Mesendoderm (in vitro differentiated cells): ENCODE measurements at regions not wholly inside any gene's neighbourhood (a gene's known extent, or its start where the extent isn't known, plus 50 kb on each side); places are given as distances from the start of the nearest gene placed in this dataset.

Experiments used
- DNase-seq: peaks from one replicate; pipeline ENCODE4 v3.0.0; 2013
- H2AK5ac ChIP-seq: 2 replicates; pipeline ENCODE4 v1.6.1; 2013; ENCODE audit warnings: low read length, inconsistent platforms
- H2BK120ac ChIP-seq: 2 replicates; pipeline ENCODE4 v1.6.1; 2013; ENCODE audit warnings: low read depth, mild to moderate bottlenecking, low read length, moderate library complexity, mixed read lengths
- H2BK15ac ChIP-seq: replicated peaks from 2 replicates; pipeline ENCODE4 v1.6.1; 2013; ENCODE audit warnings: low read depth, mild to moderate bottlenecking, moderate library complexity
- H2BK5ac ChIP-seq: 2 replicates; pipeline ENCODE4 v1.6.1; 2013; ENCODE audit warnings: low read length, inconsistent platforms
- H3K18ac ChIP-seq: 2 replicates; pipeline ENCODE4 v1.6.1; 2013; ENCODE audit warnings: mild to moderate bottlenecking, low read length, mixed read lengths
- H3K23ac ChIP-seq: one replicate; pipeline ENCODE4 v1.6.1; 2013; ENCODE audit warnings: low read length
- H3K27ac ChIP-seq: 2 replicates; pipeline ENCODE4 v1.5.1; 2013; ENCODE audit warnings: low read depth, mild to moderate bottlenecking, inconsistent platforms, low read length, moderate library complexity
- H3K27me3 ChIP-seq: 2 replicates; pipeline ENCODE4 v1.6.1; 2013; ENCODE audit warnings: low read length, control low read depth, mild to moderate bottlenecking, inconsistent platforms; ENCODE audit not compliant: insufficient read depth, poor library complexity
- H3K36me3 ChIP-seq: 2 replicates; pipeline ENCODE4 v1.6.1; 2013; ENCODE audit warnings: low read length, inconsistent platforms; ENCODE audit not compliant: control insufficient read depth, insufficient read depth
- H3K4ac ChIP-seq: one replicate; pipeline ENCODE4 v1.6.1; 2013; ENCODE audit warnings: low read depth, mild to moderate bottlenecking, low read length, moderate library complexity
- H3K4me1 ChIP-seq: 2 replicates; pipeline ENCODE4 v1.6.1; 2013; ENCODE audit warnings: low read depth, low read length, inconsistent platforms; ENCODE audit not compliant: control insufficient read depth
- H3K4me2 ChIP-seq: 2 replicates; pipeline ENCODE4 v1.6.1; 2013; ENCODE audit warnings: low read length
- H3K4me3 ChIP-seq: 2 replicates; pipeline ENCODE4 v1.5.1; 2013; ENCODE audit warnings: mild to moderate bottlenecking, low read length
- H3K56ac ChIP-seq: one replicate; pipeline ENCODE4 v1.6.1; 2013; ENCODE audit warnings: low read length
- H3K79me1 ChIP-seq: 2 replicates; pipeline ENCODE4 v1.6.1; 2013; ENCODE audit warnings: low read length, inconsistent platforms
- H3K79me2 ChIP-seq: 2 replicates; pipeline ENCODE4 v1.6.1; 2013; ENCODE audit warnings: mild to moderate bottlenecking, low read length; ENCODE audit not compliant: control insufficient read depth, insufficient read depth
- H3K9ac ChIP-seq: 2 replicates; pipeline ENCODE4 v1.6.1; 2013; ENCODE audit warnings: low read length, inconsistent platforms
- H4K5ac ChIP-seq: one replicate; pipeline ENCODE4 v1.6.1; 2013; ENCODE audit warnings: low read length
- H4K8ac ChIP-seq: one replicate; pipeline ENCODE4 v1.6.1; 2013; ENCODE audit warnings: low read depth, mild to moderate bottlenecking, control low read depth, low read length, moderate library complexity
- WGBS: extraction: QIAGEN DNeasy Blood & Tissue Kit; methylation state at CpG from one replicate; pipeline ENCODE4 v1.1.7; 2013; ENCODE audit warnings: low lambda C conversion rate, missing lambda C conversion rate; ENCODE audit not compliant: insufficient coverage; ENCODE audit errors: extremely low coverage; 5-methylcytosine and 5-hydroxymethylcytosine counted together

- no peak overlapping the region for H3K9ac ChIP-seq
- no peaks in the 10 kb centered on the region for H3K27me3 ChIP-seq
- no peak overlapping the region for H3K23ac ChIP-seq
- H2BK5ac ChIP-seq, result no peak overlapping the region
- H3K56ac ChIP-seq, result no peak overlapping the region
- H2AK5ac ChIP-seq, result no peak overlapping the region
- H3K27ac ChIP-seq, result no peak overlapping the region
- no peaks in the 10 kb centered on the region for H3K36me3 ChIP-seq
- peaks cover 2% of the 10 kb centered on the region for H3K79me2 ChIP-seq
- no peak overlapping the region for H3K4me2 ChIP-seq
- H4K8ac ChIP-seq, result no peak overlapping the region
- no peak overlapping the region for H3K4me3 ChIP-seq
- H3K4me1 ChIP-seq, result no peaks in the 10 kb centered on the region
- DNase-seq, result no peak
- no peak overlapping the region for H2BK120ac ChIP-seq
- no peak overlapping the region for H4K5ac ChIP-seq
- H3K79me1 ChIP-seq, result peaks cover 3% of the 10 kb centered on the region
- 100% methylated on average over 2 of the region's 4 CpGs for WGBS
- H3K4ac ChIP-seq, result no peak overlapping the region
- no peak overlapping the region for H2BK15ac ChIP-seq
- H3K18ac ChIP-seq, result no peak overlapping the region
Observed at GRCh38 chr9:515665-516064, 301.0 kb downstream of the DOCK8 start.

GRCh38 chr9:517993-518392 lies 303.3 kb downstream of the DOCK8 start:
- Histone ChIP-seq H3K4ac (no peak overlapping the region), H4K5ac (no peak overlapping the region), H3K79me2 (no peaks in the 10 kb centered on the region), H4K8ac (no peak overlapping the region), H3K27ac (no peak overlapping the region), H3K27me3 (no peaks in the 10 kb centered on the region), H2BK120ac (no peak overlapping the region), H2AK5ac (no peak overlapping the region), H3K4me1 (no peaks in the 10 kb centered on the region), H3K56ac (no peak overlapping the region), H2BK15ac (no peak overlapping the region), H3K4me3 (no peak overlapping the region), H3K23ac (no peak overlapping the region), H3K79me1 (peaks cover 6% of the 10 kb centered on the region), H3K36me3 (no peaks in the 10 kb centered on the region), H3K9ac (no peak overlapping the region), H3K18ac (no peak overlapping the region), H2BK5ac (no peak overlapping the region), H3K4me2 (no peak overlapping the region)
- no CpG with 5 or more reads among the region's 4 CpGs for WGBS
- DNase-seq, result no peak

- peaks cover 6% of the 10 kb centered on the region for H3K79me1 ChIP-seq
- H3K56ac ChIP-seq, result no peak overlapping the region
- H3K9ac ChIP-seq, result no peak overlapping the region
- WGBS, result no CpG with 5 or more reads among the region's 5 CpGs
- H3K27ac ChIP-seq, result no peak overlapping the region
- H4K5ac ChIP-seq, result no peak overlapping the region
- H3K23ac ChIP-seq, result no peak overlapping the region
- H3K4me1 ChIP-seq, result no peaks in the 10 kb centered on the region
- no peak for DNase-seq
- no peak overlapping the region for H2AK5ac ChIP-seq
- H4K8ac ChIP-seq, result no peak overlapping the region
- H3K4me2 ChIP-seq, result no peak overlapping the region
- no peak overlapping the region for H3K4me3 ChIP-seq
- H2BK15ac ChIP-seq, result no peak overlapping the region
- no peaks in the 10 kb centered on the region for H3K27me3 ChIP-seq
- H3K4ac ChIP-seq, result no peak overlapping the region
- no peak overlapping the region for H3K18ac ChIP-seq
- no peaks in the 10 kb centered on the region for H3K79me2 ChIP-seq
- H3K36me3 ChIP-seq, result no peaks in the 10 kb centered on the region
- H2BK5ac ChIP-seq, result no peak overlapping the region
- H2BK120ac ChIP-seq, result no peak overlapping the region
Observed at GRCh38 chr9:518540-518939, 303.9 kb downstream of the DOCK8 start.

GRCh38 chr9:519579-519978 lies 304.9 kb downstream of the DOCK8 start:
- no peak overlapping the region for H2BK5ac ChIP-seq
- no peaks in the 10 kb centered on the region for H3K79me2 ChIP-seq
- H4K5ac ChIP-seq, result no peak overlapping the region
- H3K56ac ChIP-seq, result no peak overlapping the region
- no peak overlapping the region for H3K9ac ChIP-seq
- no peaks in the 10 kb centered on the region for H3K36me3 ChIP-seq
- DNase-seq, result no peak
- H3K4ac ChIP-seq, result no peak overlapping the region
- H4K8ac ChIP-seq, result no peak overlapping the region
- no peak overlapping the region for H3K4me2 ChIP-seq
- H2BK120ac ChIP-seq, result no peak overlapping the region
- H2AK5ac ChIP-seq, result no peak overlapping the region
- H3K27ac ChIP-seq, result no peak overlapping the region
- H3K27me3 ChIP-seq, result no peaks in the 10 kb centered on the region
- WGBS, result no CpG with 5 or more reads among the region's 3 CpGs
- H3K4me1 ChIP-seq, result no peaks in the 10 kb centered on the region
- no peak overlapping the region for H3K4me3 ChIP-seq
- H2BK15ac ChIP-seq, result no peak overlapping the region
- no peak overlapping the region for H3K23ac ChIP-seq
- peaks cover 6% of the 10 kb centered on the region for H3K79me1 ChIP-seq
- H3K18ac ChIP-seq, result no peak overlapping the region

DNA sequence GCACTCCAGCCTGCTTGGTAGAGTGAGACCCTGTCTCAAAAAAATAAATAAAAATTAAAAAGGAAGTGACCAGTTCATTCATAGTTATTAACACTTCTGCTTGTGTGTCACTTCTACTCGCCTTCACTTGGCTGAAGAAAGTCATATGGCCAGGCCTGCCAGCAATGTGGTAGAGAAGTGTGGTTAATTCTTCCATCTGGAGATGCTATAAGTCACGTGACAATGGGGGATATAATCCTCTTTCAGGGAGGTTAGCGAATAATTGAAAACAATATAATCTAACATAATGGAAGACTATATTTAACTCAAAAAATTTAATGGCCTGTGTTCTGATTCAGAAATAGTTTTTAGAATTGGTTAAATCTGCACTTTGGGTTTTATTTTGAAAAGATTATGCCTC lies 305.6 kb downstream of the DOCK8 start:
- H4K5ac ChIP-seq, result no peak overlapping the region
- H3K18ac ChIP-seq, result no peak overlapping the region
- H3K9ac ChIP-seq, result no peak overlapping the region
- H3K79me2 ChIP-seq, result no peaks in the 10 kb centered on the region
- H2BK5ac ChIP-seq, result no peak overlapping the region
- no peak overlapping the region for H3K4me2 ChIP-seq
- no peak overlapping the region for H2BK120ac ChIP-seq
- no peak overlapping the region for H3K23ac ChIP-seq
- no peaks in the 10 kb centered on the region for H3K36me3 ChIP-seq
- no CpG with 5 or more reads among the region's 3 CpGs for WGBS
- no peak overlapping the region for H2AK5ac ChIP-seq
- H3K4me1 ChIP-seq, result no peaks in the 10 kb centered on the region
- no peak overlapping the region for H3K27ac ChIP-seq
- H4K8ac ChIP-seq, result no peak overlapping the region
- no peaks in the 10 kb centered on the region for H3K27me3 ChIP-seq
- no peak for DNase-seq
- peaks cover 6% of the 10 kb centered on the region for H3K79me1 ChIP-seq
- H3K4me3 ChIP-seq, result no peak overlapping the region
- no peak overlapping the region for H3K4ac ChIP-seq
- H2BK15ac ChIP-seq, result no peak overlapping the region
- H3K56ac ChIP-seq, result no peak overlapping the region

GRCh38 chr9:522190-522589 lies 307.5 kb downstream of the DOCK8 start:
- Histone ChIP-seq H3K18ac (no peak overlapping the region), H3K4me1 (no peaks in the 10 kb centered on the region), H3K4me3 (no peak overlapping the region), H3K27ac (no peak overlapping the region), H3K27me3 (no peaks in the 10 kb centered on the region), H3K56ac (no peak overlapping the region), H3K79me2 (no peaks in the 10 kb centered on the region), H2BK5ac (no peak overlapping the region), H2AK5ac (no peak overlapping the region), H2BK15ac (no peak overlapping the region), H3K36me3 (no peaks in the 10 kb centered on the region), H3K9ac (no peak overlapping the region), H3K4me2 (no peak overlapping the region), H3K79me1 (peaks cover 8% of the 10 kb centered on the region), H2BK120ac (no peak overlapping the region), H4K5ac (no peak overlapping the region), H4K8ac (no peak overlapping the region), H3K23ac (no peak overlapping the region), H3K4ac (no peak overlapping the region)
- WGBS, result no CpG with 5 or more reads among the region's 5 CpGs
- DNase-seq, result no peak
